ENCODE measurements at regions not wholly inside any gene's neighbourhood (a gene's known extent, or its start where the extent isn't known, plus 50 kb on each side); places are given as distances from the start of the nearest gene placed in this dataset.

GRCh38 chr10:55766212-55766611 lies 594.8 kb downstream of the ZWINT start:
- TF ChIP-seq CTCF (IDR thresholded peaks at IDR 0.05; ENCODE audit: poor library complexity, severe bottlenecking) (no peak), POLR2AphosphoS5 (IDR thresholded peaks at IDR 0.05) (no peak), EZH2 (IDR thresholded peaks at IDR 0.05; ENCODE audit: borderline replicate concordance, insufficient read depth, low read length, poor library complexity, severe bottlenecking) (no peak), EP300 (conservative IDR thresholded peaks at IDR 0.05; ENCODE audit: poor library complexity, severe bottlenecking) (no peak), RAD21 (conservative IDR thresholded peaks at IDR 0.05) (no peak), TAF1 (IDR thresholded peaks at IDR 0.05; ENCODE audit: low read depth) (no peak), SMC3 (conservative IDR thresholded peaks at IDR 0.05; ENCODE audit: poor library complexity) (no peak), MXI1 (conservative IDR thresholded peaks at IDR 0.05; ENCODE audit: poor library complexity, severe bottlenecking) (no peak)
- TF ChIP-seq, protein P1, sequence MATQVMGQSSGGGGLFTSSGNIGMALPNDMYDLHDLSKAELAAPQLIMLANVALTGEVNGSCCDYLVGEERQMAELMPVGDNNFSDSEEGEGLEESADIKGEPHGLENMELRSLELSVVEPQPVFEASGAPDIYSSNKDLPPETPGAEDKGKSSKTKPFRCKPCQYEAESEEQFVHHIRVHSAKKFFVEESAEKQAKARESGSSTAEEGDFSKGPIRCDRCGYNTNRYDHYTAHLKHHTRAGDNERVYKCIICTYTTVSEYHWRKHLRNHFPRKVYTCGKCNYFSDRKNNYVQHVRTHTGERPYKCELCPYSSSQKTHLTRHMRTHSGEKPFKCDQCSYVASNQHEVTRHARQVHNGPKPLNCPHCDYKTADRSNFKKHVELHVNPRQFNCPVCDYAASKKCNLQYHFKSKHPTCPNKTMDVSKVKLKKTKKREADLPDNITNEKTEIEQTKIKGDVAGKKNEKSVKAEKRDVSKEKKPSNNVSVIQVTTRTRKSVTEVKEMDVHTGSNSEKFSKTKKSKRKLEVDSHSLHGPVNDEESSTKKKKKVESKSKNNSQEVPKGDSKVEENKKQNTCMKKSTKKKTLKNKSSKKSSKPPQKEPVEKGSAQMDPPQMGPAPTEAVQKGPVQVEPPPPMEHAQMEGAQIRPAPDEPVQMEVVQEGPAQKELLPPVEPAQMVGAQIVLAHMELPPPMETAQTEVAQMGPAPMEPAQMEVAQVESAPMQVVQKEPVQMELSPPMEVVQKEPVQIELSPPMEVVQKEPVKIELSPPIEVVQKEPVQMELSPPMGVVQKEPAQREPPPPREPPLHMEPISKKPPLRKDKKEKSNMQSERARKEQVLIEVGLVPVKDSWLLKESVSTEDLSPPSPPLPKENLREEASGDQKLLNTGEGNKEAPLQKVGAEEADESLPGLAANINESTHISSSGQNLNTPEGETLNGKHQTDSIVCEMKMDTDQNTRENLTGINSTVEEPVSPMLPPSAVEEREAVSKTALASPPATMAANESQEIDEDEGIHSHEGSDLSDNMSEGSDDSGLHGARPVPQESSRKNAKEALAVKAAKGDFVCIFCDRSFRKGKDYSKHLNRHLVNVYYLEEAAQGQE (IDR thresholded peaks at IDR 0.05; ENCODE audit: borderline replicate concordance): no peak

Data from neural cell (in vitro differentiated cells).